ENCODE measurements at regions not wholly inside any gene's neighbourhood (a gene's known extent, or its start where the extent isn't known, plus 50 kb on each side); places are given as distances from the start of the nearest gene placed in this dataset.

GRCh38 chr2:234840336-234840735 lies 111.5 kb upstream of the SH3BP4 start:
- TF ChIP-seq CTCF (IDR thresholded peaks at IDR 0.05) (no peak), POLR2A (IDR thresholded peaks at IDR 0.05) (no peak)
